ENCODE measurements at regions not wholly inside any gene's neighbourhood (a gene's known extent, or its start where the extent isn't known, plus 50 kb on each side); places are given as distances from the start of the nearest gene placed in this dataset.

GRCh38 chr12:107352347-107353081, 259.2 kb upstream of the CRY1 start:
- DNase-seq: peak; percentile 35

- no peak for DNase-seq
Observed at GRCh38 chr12:107353312-107353711, 260.0 kb upstream of the CRY1 start.

- DNase-seq: no peak
Observed at GRCh38 chr12:107355004-107355565, 261.7 kb upstream of the CRY1 start.

GRCh38 chr12:107355612-107356011, 262.3 kb upstream of the CRY1 start:
- no peak for DNase-seq

- DNase-seq: peak; percentile 62
Observed at GRCh38 chr12:107356266-107356936, 263.1 kb upstream of the CRY1 start.

- DNase-seq: no peak
Observed at GRCh38 chr12:107356937-107357295, 263.6 kb upstream of the CRY1 start.

GRCh38 chr12:107359382-107359781, 266.0 kb upstream of the CRY1 start:
- no peak for DNase-seq

GRCh38 chr12:107360033-107360432, 266.7 kb upstream of the CRY1 start:
- no peak for DNase-seq

GRCh38 chr12:107360482-107360881, 267.1 kb upstream of the CRY1 start:
- no peak for DNase-seq

GRCh38 chr12:107361970-107362369, 268.6 kb upstream of the CRY1 start:
- DNase-seq: no peak

- DNase-seq: no peak
Observed at GRCh38 chr12:107362960-107363359, 269.6 kb upstream of the CRY1 start.

GRCh38 chr12:107364875-107365518, 271.6 kb upstream of the CRY1 start:
- DNase-seq: no peak

GRCh38 chr12:107365703-107366102, 272.4 kb upstream of the CRY1 start:
- no peak for DNase-seq

GRCh38 chr12:107366322-107366721, 273.0 kb upstream of the CRY1 start:
- DNase-seq: no peak

- DNase-seq: peak; percentile 58
Observed at GRCh38 chr12:107368586-107368985, 275.2 kb upstream of the CRY1 start.

GRCh38 chr12:107369006-107369405, 275.7 kb upstream of the CRY1 start:
- DNase-seq: no peak

- peak; percentile 89 for DNase-seq
Observed at GRCh38 chr12:107369679-107370078, 276.3 kb upstream of the CRY1 start.

- DNase-seq: peak; percentile 66
Observed at GRCh38 chr12:107372229-107372658, 278.9 kb upstream of the CRY1 start.

GRCh38 chr12:107373238-107373809, 280.0 kb upstream of the CRY1 start:
- DNase-seq: peak; percentile 10

GRCh38 chr12:107374161-107374840, 281.0 kb upstream of the CRY1 start:
- DNase-seq: peak; percentile 2

GRCh38 chr12:107375231-107375630, 281.9 kb upstream of the CRY1 start:
- DNase-seq: no peak

GRCh38 chr12:107377596-107378385, 284.4 kb upstream of the CRY1 start:
- no peak for DNase-seq
